ENCODE measurements at regions not wholly inside any gene's neighbourhood (a gene's known extent, or its start where the extent isn't known, plus 50 kb on each side); places are given as distances from the start of the nearest gene placed in this dataset.

DNA sequence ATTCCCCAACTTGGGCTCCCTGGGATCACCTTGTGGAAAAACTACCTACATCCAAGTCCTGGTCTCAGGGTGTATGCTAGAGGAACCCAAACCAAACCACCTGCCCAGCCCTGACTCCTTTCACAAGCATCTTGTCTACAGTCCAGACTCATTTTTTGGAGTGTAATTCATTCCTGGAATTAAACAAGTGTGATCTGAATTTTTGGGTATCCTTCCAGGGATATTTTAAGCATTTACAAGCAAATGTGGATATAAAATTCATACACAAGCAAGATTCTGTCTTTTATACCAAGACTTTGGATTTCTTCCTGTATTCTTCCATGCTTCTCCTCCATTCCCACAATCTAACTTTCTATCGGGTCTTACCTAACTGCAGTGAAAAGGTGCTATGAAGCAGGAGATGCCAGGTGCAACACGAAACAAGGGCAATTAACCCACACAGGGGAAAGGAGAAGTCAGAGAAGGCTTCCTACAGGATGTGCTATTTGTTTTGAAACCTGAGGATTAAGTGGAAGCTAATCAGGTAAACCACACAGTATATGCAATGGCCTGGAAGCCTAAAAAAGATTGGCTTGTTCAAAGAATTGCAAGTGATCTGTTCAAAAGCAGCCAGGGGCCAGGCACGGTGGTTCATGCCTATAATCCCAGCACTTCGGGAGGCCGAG lies 417.2 kb upstream of the C16orf82 start:
- DNase-seq, result no peak

DNA sequence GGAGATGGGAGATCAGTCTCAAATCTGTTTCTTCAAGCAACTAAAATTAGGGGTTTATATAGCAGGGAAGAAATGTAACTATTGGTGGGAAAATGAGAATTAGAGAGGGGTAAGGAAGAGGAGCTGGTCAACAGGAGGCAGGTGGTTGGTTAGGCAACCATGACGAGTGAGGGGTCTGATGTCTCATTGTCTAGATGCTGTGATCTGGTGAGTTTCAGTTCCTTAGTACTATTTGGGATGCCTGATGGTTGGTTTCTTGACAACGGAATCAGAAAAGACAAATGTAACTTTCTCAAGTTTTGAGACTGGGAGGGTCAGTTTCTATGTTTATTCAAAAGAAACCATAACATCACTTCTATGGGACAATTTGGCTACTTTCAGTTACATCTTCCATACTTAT lies 415.3 kb upstream of the C16orf82 start:
- DNase-seq, result no peak

DNA sequence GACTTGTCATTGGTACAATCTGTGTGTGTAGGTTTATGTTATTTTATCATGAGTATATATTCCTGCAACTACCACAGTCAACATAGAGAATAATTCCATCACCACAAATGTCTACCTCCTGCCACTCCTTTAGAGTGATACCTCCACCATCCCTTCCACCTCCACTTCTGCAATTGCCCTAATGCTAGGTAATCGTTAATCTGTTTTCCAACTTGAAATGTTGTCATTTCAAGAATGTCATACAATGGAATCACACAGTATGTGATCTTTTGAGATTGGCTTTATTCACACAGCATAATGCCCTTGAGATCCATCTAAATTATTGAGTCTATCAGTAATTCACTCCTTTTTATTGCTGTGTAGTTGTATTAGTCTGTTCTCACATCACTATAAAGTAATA lies 414.8 kb upstream of the C16orf82 start:
- DNase-seq, result no peak

DNA sequence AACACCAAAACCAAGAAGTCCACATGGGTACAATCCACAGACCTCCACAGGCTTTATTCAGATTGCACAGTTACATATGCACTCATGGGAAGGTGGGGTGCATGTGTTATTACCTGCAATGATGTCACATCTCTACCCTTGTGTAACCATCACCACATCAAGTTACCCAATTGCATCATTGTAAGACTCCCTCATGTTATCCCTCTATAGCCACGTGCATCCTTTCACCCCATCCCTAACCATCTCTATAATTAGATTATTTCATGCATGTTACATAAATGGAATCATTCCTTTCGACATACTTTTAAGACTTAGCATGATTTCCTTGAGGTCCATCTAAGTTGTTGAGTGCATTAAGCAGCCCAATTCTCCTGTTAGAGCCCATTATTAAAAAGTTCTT lies 408.2 kb upstream of the C16orf82 start:
- DNase-seq, result no peak

DNA sequence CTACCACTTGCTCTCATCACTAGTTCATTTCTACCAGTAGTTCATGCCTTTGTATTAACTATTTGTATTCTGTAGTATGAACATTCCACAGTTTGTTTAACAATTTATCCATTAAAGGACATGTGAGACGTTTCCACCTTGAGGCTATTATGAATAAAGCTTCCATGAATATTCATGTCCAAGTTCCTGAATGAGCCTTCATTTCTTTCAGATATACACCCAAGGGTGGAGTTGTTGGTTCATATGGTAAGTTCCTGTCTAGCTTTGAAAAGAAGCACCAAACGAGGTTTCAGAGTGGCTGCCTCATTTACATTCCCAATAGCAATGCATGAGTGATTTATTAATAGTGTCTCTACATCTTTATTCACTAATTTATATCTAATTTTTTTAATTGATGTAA lies 407.8 kb upstream of the C16orf82 start:
- DNase-seq, result no peak

DNA sequence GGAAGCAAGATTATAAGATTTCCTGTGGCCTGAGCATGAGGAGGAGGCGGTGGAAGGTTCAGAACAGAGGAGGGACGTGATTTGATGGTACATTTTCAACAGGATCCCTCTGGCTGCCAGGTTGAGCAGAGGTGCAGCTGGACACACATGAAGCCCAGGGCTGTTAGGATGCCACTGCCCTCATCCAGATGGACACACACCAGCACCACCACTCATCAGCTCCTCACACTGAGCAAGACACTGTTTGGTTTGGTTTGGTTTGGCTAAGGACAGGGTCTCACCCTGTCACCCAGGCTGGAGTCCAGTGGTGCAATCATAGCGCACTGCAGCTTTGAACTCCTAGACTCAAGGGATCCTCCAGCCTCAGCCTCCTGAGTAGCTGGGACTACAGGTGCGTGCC lies 402.6 kb upstream of the C16orf82 start:
- no peak for DNase-seq

DNA sequence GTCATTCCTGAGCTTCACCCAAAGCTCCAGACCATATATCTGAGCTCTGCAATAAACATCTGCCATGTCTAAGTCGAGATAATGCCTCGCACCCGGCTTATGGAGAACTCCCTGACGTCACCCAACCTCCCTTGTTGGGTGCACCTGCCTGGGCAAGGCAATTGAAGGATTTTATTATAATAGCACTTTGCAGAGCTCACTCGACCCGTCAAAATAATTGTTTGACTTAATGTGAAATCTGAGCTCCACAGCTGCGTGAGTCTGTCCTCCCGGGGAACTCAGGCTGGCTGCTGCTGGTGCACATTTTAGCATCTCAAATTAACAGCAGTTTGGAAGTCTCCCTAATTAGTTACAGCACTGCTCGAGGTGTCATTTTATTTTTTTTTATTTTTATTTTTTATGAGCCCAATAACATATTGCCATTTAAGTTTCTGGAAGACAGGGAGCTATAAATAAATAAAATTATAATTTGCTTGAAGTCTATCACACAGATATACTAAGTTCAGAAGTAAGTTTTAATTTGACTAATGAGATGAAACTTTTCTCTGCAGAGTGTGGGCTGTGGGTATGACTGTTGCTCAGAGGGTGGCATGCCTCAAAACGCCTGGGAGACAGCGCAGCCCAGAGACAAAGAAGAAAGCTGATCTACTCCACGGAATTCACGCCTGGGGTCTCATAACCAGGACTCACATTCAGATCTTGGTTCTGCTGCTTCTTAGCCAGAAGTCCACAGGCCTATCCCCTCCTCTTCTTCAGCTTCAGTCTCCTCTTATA lies 401.4 kb upstream of the C16orf82 start:
- DNase-seq, result no peak

DNA sequence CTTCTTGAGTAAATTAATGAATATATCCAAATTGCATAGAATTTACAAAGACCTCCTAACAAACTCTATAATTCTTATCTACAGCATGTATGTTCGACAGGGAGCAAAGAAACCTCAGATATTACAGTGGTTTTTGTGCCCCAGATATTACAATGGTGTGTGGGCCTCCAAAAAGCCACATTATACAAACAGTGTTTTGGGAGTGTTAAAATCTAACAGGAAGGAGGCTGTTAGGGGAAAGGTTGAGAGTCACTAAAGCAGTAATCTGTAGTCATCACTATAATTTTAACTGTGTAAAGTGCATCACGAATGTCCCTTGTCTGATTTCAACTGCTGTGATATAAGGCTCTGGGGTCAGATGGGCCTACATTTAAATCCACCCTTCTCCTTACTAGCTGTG lies 400.2 kb upstream of the C16orf82 start:
- DNase-seq, result no peak

DNA sequence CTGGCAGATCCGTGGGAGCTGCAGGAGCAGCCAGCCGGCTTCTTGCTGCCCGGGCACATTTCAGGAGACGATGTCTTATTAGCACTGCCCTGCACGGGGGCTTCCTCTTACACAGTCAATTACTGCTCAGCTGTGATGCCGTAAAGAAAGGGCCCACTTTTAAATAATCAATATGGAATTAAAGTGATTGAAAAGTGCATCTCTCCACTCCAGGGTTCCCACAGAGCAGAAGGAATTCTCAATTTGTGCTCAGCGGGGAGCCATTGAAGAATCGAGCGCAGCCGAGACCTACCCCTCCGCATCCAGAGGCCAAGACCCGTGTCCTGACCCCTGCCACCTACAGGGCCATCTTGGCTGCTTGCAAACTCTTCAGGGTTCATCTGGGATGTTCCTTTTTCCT lies 399.4 kb upstream of the C16orf82 start:
- no peak for DNase-seq

DNA sequence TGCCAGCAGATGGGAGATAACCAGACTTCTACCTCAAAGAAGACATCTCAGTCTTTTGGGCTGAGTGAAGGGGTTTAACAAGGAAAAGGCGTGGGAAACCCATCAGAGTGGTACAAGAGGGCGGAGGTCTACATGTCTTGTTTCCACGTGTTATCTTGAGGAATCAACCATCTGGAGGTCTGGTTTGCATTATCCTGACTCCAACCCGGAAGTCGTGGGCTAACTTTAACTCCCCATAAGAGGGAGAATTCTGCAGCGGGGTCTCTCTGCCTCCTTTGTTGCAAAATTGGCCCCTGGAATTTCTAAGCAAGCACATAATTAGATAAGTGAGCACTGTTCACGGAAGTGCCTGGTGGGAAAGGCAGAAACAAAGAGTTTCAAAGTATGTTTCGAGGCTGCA lies 398.7 kb upstream of the C16orf82 start:
- no peak for DNase-seq

DNA sequence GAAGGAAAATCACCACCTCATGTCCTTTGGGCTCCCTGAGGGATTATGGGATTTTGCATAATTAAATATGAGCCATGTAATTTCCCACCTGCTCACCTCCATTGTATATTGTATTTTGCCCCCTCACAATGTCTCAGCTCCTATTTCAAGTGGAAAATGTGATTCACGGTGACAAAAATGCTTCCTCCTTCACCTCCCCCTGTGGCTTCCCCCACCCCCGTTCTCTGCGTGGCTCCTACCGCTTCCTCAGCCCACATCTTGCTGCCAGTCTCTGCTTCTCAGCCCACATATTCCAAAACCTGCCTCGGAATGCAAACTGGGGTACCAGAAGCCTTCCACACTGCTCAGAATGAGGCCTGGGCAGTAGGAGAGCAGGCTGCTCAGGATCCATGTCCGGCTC lies 394.5 kb upstream of the C16orf82 start:
- no peak for DNase-seq

DNA sequence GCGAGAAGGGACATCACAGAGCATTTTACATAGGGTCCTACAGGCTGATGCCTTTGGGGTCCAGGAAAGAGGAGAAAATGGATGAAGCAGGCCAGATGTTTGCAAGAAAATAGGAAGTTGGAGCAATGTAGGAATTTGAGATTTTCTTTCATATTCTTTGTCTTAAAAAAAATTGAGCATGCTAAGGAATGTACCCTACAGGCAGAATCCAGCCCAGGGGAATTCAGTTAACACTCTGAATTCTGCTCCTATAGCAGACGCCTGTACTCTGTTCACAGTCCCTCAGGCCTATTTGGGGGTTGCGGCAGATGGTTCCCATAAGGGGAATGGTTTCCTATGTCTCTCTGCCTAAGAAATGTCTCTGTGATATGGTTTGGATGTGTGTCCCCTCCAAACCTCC lies 393.7 kb upstream of the C16orf82 start:
- no peak for DNase-seq

DNA sequence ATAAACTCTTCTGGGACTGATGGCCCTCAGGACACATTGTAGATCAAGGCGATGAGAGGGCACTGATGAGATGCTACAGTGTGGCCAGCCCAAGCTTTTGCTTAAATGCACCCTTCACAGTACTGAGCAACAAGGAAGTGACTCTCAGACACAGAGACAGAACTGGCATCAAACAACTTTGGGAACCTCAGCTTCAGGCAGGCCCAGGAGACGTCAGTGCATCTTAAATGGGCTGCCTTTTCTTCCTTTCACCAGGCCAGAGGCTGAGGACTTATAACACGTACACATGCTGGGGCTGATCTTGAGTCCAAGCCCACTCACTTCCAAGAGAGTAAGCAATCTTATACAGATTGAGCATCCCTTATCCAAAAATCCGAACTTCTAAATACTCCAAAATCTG lies 386.1 kb upstream of the C16orf82 start:
- no peak for DNase-seq

DNA sequence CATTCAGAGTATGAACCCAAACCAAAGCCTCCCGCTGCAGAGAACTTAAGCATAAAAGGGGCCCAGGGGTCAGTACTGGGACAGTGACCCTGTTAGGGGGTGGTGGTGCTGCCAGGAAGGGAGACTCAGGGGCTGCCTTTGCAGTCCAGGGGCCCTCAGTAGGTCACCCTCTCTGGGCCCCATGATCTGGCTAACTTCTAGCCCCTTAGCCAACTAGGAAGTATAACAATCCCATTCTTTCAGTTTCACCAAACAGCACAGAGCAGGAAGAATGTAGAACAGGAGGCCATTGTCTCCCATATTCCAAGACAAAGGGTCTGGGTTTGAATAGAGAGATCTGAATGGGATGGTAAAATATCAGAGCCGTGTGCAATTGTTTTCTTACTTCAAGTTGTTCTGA lies 378.6 kb upstream of the C16orf82 start:
- DNase-seq, result peak in 29 of 56 donors; percentile 1 to 74 (median 20)

DNA sequence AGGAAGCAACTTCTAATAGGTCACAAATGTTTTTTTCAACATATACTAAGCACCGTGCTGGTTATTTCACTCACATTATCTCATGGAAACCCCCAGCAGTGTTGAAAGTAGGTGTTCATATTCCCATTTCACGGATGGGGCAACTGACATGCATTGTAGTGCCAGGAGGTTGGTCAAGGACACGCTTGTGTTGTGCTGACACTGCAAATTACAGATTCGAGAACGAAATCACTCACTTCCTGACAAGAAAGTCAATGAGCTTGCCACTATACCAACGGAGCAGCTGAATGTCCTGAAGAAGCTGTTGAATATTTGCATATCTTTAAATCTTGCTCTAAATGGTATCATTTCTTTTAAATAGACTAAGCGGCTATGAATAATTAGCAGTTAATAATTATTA lies 378.0 kb upstream of the C16orf82 start:
- DNase-seq, result no peak

DNA sequence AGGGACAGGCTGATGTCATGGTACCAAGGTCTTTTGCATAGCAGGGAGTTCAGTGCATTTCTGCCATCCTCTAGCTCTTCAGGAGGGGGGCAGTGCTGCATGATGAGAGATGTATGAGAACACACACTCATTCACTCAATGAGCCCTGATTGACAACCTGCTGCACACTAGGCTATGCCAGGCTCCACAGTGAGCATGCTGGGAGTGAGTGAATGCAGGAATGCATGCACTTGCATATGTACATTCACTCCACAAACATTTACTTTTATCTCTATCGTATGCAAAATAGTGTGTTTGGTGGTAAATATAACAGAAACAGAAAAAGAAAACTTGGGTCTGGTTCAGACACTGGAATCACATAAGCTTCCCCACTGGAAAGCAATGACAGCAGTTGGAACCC lies 374.1 kb upstream of the C16orf82 start:
- DNase-seq, result peak in 2 of 56 donors; percentile 4 to 6

DNA sequence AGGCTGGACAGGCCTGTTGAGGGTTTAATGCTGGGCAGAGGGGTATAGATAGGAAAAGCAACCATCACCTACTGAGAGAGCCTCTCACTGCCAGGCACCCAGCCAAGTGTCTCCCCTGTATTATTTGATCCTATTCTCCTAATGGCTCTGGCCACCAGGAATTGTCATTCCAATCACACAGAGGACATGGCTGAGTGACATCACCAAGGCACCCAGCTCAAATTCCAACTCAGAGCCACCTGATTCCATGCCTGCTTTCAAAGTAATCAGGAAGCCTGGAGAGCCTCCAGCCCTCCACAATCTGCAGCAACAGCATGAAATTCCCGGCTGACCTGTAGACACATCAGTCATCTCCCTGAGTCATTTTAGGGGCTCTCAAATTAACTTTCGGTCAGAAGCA lies 368.9 kb upstream of the C16orf82 start:
- DNase-seq, result peak in 1 of 56 donors; percentile 4

DNA sequence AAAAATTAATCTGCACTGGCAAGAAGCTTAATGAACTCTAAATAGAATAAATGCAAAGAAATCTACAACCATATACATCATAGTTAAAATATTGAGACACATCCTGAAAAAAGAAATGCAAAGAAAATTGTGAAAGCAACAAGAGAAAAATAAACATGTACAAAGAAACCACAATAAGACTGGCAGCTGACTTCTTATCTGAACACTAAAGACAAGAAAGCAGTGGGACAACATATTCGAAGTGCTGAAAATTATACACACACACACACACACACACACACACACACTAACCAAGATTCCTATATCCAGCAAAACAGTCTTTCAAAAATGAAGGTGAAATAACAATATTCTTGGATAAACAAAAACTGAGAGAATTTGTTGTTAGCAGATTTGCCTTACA lies 366.5 kb upstream of the C16orf82 start:
- no peak for DNase-seq

DNA sequence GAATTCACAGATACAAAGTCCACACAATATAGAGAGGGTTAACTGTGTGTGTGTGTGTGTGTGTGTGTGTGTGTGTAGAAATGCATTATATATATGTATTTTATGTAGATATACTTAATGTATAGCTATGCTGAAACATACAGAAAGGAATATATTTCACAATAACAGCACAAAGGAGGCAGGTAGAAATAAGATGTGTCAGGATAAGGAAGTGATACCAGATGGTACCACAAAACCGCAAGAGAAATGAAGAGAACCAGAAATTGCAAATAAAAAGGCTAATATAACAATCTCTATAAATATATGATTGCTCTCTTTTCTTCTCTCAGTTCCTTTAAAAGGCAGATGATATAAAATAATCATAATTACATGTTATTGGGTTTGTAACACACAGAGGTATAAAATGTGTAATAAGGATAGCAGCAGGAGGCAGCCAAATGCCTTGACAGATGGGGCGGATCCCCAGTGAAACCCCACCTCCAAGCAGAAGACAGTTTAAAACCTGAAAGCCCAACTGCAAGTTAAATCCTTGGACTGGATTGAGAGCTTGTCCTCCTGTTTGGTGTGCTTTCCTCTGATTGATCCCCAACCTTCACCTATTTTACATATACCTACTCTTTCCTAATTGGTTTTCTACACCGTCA lies 365.4 kb upstream of the C16orf82 start:
- DNase-seq, result no peak

DNA sequence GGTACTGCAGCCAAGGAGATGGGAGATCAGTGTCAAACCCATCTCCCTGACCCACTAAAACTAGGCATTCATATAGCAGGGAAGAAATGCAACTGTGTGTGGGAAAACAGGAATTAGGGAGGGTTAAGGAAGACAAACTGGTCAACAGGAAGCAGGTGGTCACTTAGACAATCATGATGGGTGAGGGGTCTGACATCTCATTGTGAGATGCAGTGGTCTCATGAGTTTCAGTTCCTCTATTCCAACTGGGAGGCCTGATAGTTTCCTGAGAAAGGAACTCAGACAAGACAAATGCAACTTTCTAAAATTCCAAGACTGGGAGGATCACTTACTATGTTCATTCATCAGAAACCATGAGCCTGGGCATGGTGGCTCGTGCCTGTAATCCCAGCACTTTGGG lies 361.4 kb upstream of the C16orf82 start:
- no peak for DNase-seq

DNA sequence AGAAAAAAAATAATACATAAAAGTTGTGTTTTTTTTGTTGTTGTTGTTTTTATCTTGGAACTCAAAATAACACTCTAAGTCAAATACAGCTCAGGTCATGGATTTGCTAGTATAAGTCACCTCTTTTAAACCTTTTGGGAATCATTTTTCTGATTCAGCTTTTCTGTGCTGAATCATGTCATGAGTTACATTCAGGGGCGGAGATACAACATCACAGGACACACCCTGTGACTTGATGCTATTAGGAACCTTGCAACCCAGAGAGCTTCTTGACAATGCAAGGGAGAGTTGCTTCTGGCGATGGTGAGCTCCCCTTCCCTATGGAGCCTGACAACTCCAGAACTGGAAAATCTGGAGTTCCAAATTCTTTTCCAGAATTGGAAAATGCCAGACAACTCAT lies 358.3 kb upstream of the C16orf82 start:
- no peak for DNase-seq

DNA sequence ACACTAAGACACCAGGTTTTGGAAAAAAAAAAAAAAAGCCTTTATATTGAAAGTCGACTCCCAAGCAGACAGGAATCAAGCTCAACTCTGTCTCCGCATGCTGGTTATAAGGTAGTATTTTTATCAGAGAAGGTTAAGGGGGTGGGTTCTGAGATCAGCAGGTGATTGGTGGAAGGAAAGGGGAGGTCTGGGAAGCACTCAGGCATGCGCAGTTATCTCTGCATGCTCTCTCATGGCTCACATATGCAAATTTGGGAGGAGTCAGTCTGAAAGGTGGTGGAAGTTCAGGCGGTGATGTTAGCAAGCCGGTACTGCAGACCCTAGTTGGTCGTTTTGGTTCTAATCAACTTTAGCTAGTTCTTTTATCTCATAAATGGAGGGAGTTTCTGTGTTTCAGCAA lies 357.6 kb upstream of the C16orf82 start:
- no peak for DNase-seq

DNA sequence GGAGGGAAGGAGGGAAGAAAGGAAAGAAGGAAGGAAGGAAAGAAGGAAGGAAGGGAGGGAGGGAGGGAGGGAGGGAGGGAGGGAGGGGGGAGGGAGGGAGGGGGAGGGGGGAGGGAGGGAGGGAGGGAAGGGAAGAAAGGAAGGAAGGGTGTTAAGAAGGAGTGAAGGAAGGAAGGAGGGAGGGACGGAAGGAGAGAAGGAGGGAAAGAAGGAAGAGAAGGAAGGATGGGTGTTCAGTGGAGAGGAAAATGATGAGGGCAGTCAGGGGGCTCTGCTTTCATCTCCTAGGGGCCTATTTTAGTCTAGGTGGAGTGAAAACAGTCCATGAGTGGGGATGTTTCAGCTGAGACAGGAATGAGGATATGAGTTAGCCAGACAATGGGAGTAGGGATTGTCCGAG lies 357.0 kb upstream of the C16orf82 start:
- DNase-seq, result no peak
